ENCODE measurements at regions not wholly inside any gene's neighbourhood (a gene's known extent, or its start where the extent isn't known, plus 50 kb on each side); places are given as distances from the start of the nearest gene placed in this dataset.

GRCh38 chr4:181950372-181951127 lies 292.7 kb upstream of the TENM3 start:
- H3K4me3 ChIP-seq (ENCODE audit: low read depth, low read length): no peak overlapping the region
- DNase-seq (ENCODE audit: low read depth): no peak
- in situ Hi-C loops (cut with HindIII; ENCODE audit: low sequenced_read_pairs): no loop called here
- TF ChIP-seq, protein P1, sequence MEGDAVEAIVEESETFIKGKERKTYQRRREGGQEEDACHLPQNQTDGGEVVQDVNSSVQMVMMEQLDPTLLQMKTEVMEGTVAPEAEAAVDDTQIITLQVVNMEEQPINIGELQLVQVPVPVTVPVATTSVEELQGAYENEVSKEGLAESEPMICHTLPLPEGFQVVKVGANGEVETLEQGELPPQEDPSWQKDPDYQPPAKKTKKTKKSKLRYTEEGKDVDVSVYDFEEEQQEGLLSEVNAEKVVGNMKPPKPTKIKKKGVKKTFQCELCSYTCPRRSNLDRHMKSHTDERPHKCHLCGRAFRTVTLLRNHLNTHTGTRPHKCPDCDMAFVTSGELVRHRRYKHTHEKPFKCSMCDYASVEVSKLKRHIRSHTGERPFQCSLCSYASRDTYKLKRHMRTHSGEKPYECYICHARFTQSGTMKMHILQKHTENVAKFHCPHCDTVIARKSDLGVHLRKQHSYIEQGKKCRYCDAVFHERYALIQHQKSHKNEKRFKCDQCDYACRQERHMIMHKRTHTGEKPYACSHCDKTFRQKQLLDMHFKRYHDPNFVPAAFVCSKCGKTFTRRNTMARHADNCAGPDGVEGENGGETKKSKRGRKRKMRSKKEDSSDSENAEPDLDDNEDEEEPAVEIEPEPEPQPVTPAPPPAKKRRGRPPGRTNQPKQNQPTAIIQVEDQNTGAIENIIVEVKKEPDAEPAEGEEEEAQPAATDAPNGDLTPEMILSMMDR (IDR thresholded peaks at IDR 0.05; ENCODE audit: low read depth, low read length, missing control alignments): no peak

DNA sequence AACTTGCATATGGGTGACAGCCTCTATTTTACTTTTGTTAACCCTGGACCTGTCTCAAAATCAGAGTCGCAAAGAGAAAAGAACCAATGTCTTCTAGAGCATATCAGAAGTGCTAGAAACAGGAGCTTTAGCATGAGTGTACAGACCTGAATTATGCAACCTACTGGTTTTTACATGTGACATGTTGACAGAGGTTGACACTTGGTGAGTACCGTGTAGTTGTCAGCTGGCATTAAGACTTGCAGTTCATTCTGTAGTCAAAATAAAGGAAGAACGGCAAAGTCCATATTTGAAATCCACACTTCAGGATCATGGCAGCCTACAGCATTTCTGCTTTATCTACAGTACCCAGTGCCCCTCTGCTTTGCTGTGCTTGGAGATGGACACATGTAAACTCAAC lies 291.9 kb upstream of the TENM3 start:
- in situ Hi-C loops (cut with HindIII; ENCODE audit: low sequenced_read_pairs): no loop called here
- no peak for DNase-seq (ENCODE audit: low read depth)
- H3K4me3 ChIP-seq (ENCODE audit: low read depth, low read length): no peak overlapping the region

DNA sequence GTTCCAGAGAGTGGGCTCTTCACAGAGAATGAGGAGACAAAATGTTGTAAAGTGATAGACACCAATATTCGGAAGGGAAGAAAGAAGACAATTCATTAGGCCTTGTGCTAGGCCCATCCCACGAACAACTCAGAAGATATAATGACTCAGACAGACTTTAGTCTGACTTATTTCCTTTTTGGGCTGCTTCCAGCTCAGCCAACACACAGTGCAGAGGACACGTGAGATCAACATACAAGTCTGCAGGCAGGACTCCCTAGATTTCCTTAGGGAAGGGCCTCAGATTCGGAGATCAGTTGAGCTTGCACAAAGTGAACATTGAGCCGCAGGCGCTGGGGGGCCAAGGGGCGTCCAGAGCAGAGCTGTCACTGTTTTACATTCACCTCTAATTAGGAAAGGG lies 290.7 kb upstream of the TENM3 start:
- H3K4me3 ChIP-seq (ENCODE audit: low read depth, low read length): no peak overlapping the region
- DNase-seq (ENCODE audit: low read depth): peak; percentile 68
- TF ChIP-seq, protein P1 (IDR thresholded peaks at IDR 0.05; ENCODE audit: low read depth, low read length, missing control alignments): no peak
- in situ Hi-C loops (cut with HindIII; ENCODE audit: low sequenced_read_pairs): no loop called here

More for the DNA sequence above, 291.9 kb upstream of the TENM3 start:
- TF ChIP-seq, protein P1 (IDR thresholded peaks at IDR 0.05; ENCODE audit: low read depth, low read length, missing control alignments): no peak

DNA sequence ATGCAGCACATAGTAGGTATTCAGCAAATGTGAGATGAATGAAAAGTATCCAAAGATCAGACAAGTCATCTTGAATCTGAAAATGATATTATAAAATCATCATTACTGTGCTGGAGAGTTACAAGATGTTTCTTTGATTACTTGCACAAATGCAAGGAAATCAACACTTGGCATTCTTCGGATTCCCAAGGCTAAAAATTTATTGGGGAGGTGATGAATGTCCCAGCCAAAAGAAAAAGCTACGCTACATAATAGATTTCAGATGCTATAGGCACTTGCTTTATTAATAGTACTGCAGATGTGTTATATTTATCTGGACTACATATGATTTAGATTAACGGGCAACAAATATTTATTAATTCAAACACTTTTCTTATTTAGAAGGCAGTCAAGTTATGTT lies 286.7 kb upstream of the TENM3 start:
- TF ChIP-seq, protein P1 (IDR thresholded peaks at IDR 0.05; ENCODE audit: low read depth, low read length, missing control alignments): no peak
- in situ Hi-C loops (cut with HindIII; ENCODE audit: low sequenced_read_pairs): no loop called here
- no peak overlapping the region for H3K4me3 ChIP-seq (ENCODE audit: low read depth, low read length)
- DNase-seq (ENCODE audit: low read depth): no peak

DNA sequence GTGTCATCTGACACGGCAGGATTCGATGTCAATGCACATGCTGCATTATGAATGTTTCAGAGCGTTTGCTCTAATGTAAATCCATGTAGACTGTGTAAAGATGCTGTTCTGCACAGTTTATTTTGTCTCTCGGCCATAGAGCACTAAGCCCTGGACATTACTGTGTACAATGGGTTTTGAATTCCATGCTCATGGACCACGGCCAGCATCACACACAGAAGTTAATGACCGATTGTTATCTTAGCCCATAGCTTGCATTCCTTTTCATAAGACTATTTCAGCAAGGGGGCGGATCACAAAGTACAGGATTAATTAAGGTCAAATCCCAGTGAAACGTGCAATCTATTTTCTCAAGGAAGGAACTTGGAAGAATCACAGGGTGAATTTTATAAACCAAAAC lies 286.1 kb upstream of the TENM3 start:
- peak; percentile 96 for DNase-seq (ENCODE audit: low read depth)
- H3K4me3 ChIP-seq (ENCODE audit: low read depth, low read length): no peak overlapping the region
- TF ChIP-seq, protein P1 (IDR thresholded peaks at IDR 0.05; ENCODE audit: low read depth, low read length, missing control alignments): no peak
- in situ Hi-C loops (cut with HindIII; ENCODE audit: low sequenced_read_pairs): no loop called here

- in situ Hi-C loops (cut with HindIII; ENCODE audit: low sequenced_read_pairs): no loop called here
- TF ChIP-seq, protein P1 (IDR thresholded peaks at IDR 0.05; ENCODE audit: low read depth, low read length, missing control alignments): no peak
- no peak overlapping the region for H3K4me3 ChIP-seq (ENCODE audit: low read depth, low read length)
- DNase-seq (ENCODE audit: low read depth): no peak
These were observed 284.8 kb upstream of the TENM3 start for GRCh38 chr4:181958446-181958845.

Measured in astrocyte of the cerebellum (primary cell).